ENCODE measurements at regions not wholly inside any gene's neighbourhood (a gene's known extent, or its start where the extent isn't known, plus 50 kb on each side); places are given as distances from the start of the nearest gene placed in this dataset.

GRCh38 chr3:152197937-152198336 lies 70.8 kb upstream of the MBNL1 start:
- no peak overlapping the region for H2AFZ ChIP-seq (ENCODE audit: insufficient read depth, low read depth, low read length, poor library complexity, severe bottlenecking)
- TF ChIP-seq, protein P1, sequence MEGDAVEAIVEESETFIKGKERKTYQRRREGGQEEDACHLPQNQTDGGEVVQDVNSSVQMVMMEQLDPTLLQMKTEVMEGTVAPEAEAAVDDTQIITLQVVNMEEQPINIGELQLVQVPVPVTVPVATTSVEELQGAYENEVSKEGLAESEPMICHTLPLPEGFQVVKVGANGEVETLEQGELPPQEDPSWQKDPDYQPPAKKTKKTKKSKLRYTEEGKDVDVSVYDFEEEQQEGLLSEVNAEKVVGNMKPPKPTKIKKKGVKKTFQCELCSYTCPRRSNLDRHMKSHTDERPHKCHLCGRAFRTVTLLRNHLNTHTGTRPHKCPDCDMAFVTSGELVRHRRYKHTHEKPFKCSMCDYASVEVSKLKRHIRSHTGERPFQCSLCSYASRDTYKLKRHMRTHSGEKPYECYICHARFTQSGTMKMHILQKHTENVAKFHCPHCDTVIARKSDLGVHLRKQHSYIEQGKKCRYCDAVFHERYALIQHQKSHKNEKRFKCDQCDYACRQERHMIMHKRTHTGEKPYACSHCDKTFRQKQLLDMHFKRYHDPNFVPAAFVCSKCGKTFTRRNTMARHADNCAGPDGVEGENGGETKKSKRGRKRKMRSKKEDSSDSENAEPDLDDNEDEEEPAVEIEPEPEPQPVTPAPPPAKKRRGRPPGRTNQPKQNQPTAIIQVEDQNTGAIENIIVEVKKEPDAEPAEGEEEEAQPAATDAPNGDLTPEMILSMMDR (IDR thresholded peaks at IDR 0.05): no peak
- Mint-ChIP-seq H3K4me3 (peak overlapping the region in 1 of 2 donors; percentile 95), H3K36me3 (peaks cover 3 to 6% of the 10 kb centered on the region in 2 donors), H3K27me3 (ENCODE audit: low read depth in 3 of 3) (no peaks in the 10 kb centered on the region), H3K4me1 (peaks cover 73% of the 10 kb centered on the region), H3K9me3 (peaks cover 0 to 2% (median 0%) of the 10 kb centered on the region in 7 donors), H3K27ac (peak overlapping the region; percentile 94 to 98 (median 97))
- WGBS (ENCODE audit: insufficient coverage): no CpG with 5 or more reads among the region's 3 CpGs
- no peaks in the 10 kb centered on the region for H4K20me1 ChIP-seq (ENCODE audit: insufficient read depth, low read length)
- H3K9me3 ChIP-seq (replicated peaks in 1 of 2; ENCODE audit: control insufficient read depth in 1 of 2, insufficient read depth in 1 of 2, low read length in 2 of 2): no peaks in the 10 kb centered on the region
- peak overlapping the region in 1 of 2 donors; percentile 87 for H3K27ac ChIP-seq (ENCODE audit: low read depth in 1 of 2, low read length in 2 of 2)
- H3K4me2 ChIP-seq (replicated peaks; ENCODE audit: extremely low read depth, low read length, poor library complexity, severe bottlenecking): peak overlapping the region; percentile 88
- peaks cover 97% of the 10 kb centered on the region for H3K79me2 ChIP-seq (ENCODE audit: insufficient read depth, low read length)
- H3K36me3 ChIP-seq (replicated peaks in 1 of 2; ENCODE audit: control insufficient read depth in 1 of 2, insufficient read depth in 2 of 2, low read length in 2 of 2): no peaks in the 10 kb centered on the region
- peaks cover 58 to 92% of the 10 kb centered on the region in 2 donors for H3K4me1 ChIP-seq (ENCODE audit: control insufficient read depth in 1 of 2, insufficient read depth in 2 of 2, low read length in 2 of 2)
- intact Hi-C loops (cut with micrococcal nuclease): loop anchor here in 1 of 2 donors (5.0 kb wide), 1 partner anchor 69 kb away; the partner anchor contains the start of gene MBNL1
- peak overlapping the region; percentile 53 for H3K9ac ChIP-seq (ENCODE audit: insufficient read depth, low read length, poor library complexity, severe bottlenecking)
- no peaks in the 10 kb centered on the region for H3K27me3 ChIP-seq (ENCODE audit: control insufficient read depth in 2 of 2, insufficient read depth in 2 of 2, low read length in 2 of 2)
- peak overlapping the region in 1 of 3 experiments; percentile 74 for H3K4me3 ChIP-seq (replicated peaks in 1 of 3; ENCODE audit: low read depth in 2 of 3, low read length in 3 of 3)
- DNase-seq: no peak

GRCh38 chr3:152198665-152199064 lies 70.1 kb upstream of the MBNL1 start:
- H3K4me3 ChIP-seq (replicated peaks in 1 of 3; ENCODE audit: low read depth in 2 of 3, low read length in 3 of 3): peak overlapping the region in 1 of 3 experiments; percentile 74
- H3K9me3 ChIP-seq (replicated peaks in 1 of 2; ENCODE audit: control insufficient read depth in 1 of 2, insufficient read depth in 1 of 2, low read length in 2 of 2): no peaks in the 10 kb centered on the region
- H3K36me3 ChIP-seq (replicated peaks in 1 of 2; ENCODE audit: control insufficient read depth in 1 of 2, insufficient read depth in 2 of 2, low read length in 2 of 2): no peaks in the 10 kb centered on the region
- TF ChIP-seq, protein P1 (IDR thresholded peaks at IDR 0.05): no peak
- H3K27ac Mint-ChIP-seq: peak overlapping the region; percentile 94 to 98 (median 97)
- peaks cover 0 to 2% (median 0%) of the 10 kb centered on the region in 7 donors for H3K9me3 Mint-ChIP-seq
- no peaks in the 10 kb centered on the region for H3K27me3 Mint-ChIP-seq (ENCODE audit: low read depth in 3 of 3)
- H3K27me3 ChIP-seq (ENCODE audit: control insufficient read depth in 2 of 2, insufficient read depth in 2 of 2, low read length in 2 of 2): no peaks in the 10 kb centered on the region
- H2AFZ ChIP-seq (ENCODE audit: insufficient read depth, low read depth, low read length, poor library complexity, severe bottlenecking): peak overlapping the region; percentile 43
- no CpG with 5 or more reads among the region's 1 CpG for WGBS (ENCODE audit: insufficient coverage)
- H3K4me3 Mint-ChIP-seq: peak overlapping the region; percentile 67 to 93
- no peaks in the 10 kb centered on the region for H4K20me1 ChIP-seq (ENCODE audit: insufficient read depth, low read length)
- peak in 2 of 3 donors; percentile 24 to 36 for DNase-seq
- peak overlapping the region; percentile 23 for H3K9ac ChIP-seq (ENCODE audit: insufficient read depth, low read length, poor library complexity, severe bottlenecking)
- peaks cover 68% of the 10 kb centered on the region for H3K4me1 Mint-ChIP-seq
- peaks cover 3 to 6% of the 10 kb centered on the region in 2 donors for H3K36me3 Mint-ChIP-seq
- peak overlapping the region in 1 of 2 donors; percentile 87 for H3K27ac ChIP-seq (ENCODE audit: low read depth in 1 of 2, low read length in 2 of 2)
- H3K79me2 ChIP-seq (ENCODE audit: insufficient read depth, low read length): peaks cover 97% of the 10 kb centered on the region
- intact Hi-C loops (cut with micrococcal nuclease): loop anchor here in 1 of 2 donors (5.0 kb wide), 1 partner anchor 69 kb away; the partner anchor contains the start of gene MBNL1
- peaks cover 56 to 90% of the 10 kb centered on the region in 2 donors for H3K4me1 ChIP-seq (ENCODE audit: control insufficient read depth in 1 of 2, insufficient read depth in 2 of 2, low read length in 2 of 2)
- peak overlapping the region; percentile 88 for H3K4me2 ChIP-seq (replicated peaks; ENCODE audit: extremely low read depth, low read length, poor library complexity, severe bottlenecking)

Data from CD14-positive monocyte (primary cell).